HG02870 (cell line): ENCODE measurements at regions not wholly inside any gene's neighbourhood (a gene's known extent, or its start where the extent isn't known, plus 50 kb on each side); places are given as distances from the start of the nearest gene placed in this dataset.

ENCODE experiments used
- ATAC-seq: cut with Tn5 transposase; IDR thresholded peaks from one replicate; pipeline ENCODE4 v1.9.1; 2021; ENCODE audit warnings: mild to moderate bottlenecking, moderate library complexity; ENCODE audit not compliant: unreplicated experiment

- ATAC-seq = no peak
These were observed 191.8 kb downstream of the KDR start for GRCh38 chr4:54933579-54933978.

DNA sequence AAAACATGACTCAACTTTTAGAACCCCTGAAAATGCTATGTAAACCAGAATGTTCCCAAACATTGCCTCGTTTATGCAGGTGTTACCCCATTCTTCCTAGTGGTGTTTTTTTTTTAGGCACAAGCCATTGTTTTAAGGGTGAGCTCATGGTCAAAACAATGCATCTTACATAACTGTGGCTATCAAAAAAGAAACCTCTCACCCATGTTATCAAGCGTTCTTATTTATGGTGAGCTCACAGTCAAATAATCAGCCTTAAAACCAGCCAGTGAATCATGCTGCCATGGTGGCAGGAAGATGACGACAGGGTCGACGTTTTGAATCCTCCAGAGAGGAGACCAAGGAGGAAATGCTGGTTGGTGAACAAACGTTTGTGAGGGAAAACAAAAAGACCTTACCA lies 195.2 kb downstream of the KDR start:
- no peak for ATAC-seq

DNA sequence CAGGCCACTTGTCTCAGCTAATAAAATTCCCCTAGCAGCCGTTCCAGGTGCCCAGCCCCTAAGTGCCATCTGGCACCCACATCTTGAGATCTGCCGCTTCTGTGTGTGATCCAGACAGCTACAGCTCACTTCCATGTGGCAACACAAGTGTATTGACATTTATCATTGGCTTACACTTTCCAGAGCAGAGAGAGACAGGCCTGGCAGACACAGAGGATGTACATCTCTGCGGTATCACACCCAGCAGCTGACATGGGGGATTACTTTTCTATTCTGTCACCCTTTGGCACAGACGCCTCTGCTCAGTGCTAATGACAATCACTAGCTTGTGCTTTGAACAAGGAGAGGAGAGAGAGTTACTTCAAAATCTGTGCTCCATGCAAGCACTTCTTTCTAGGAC lies 195.9 kb downstream of the KDR start:
- ATAC-seq = no peak

DNA sequence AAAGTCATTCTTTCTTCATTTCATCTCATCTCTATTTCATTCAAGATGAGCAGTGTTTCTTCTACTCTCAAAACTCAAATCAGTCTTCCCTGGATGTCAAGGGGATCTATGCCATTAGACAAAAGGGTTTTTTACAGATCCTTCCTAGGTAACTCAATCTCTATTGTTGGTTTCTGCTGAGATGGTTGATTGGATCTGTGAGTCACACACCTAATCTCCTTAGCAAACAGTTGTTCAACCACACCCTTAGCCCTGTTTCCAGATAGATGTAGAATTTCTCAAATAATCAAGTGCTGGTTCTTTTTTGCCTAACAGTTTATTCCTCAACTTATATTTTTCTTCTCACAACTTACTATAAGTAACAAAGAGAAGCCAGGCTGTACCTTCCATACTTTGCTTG lies 200.5 kb downstream of the KDR start:
- no peak for ATAC-seq

GRCh38 chr4:54915276-54915675 lies 210.1 kb downstream of the KDR start:
- ATAC-seq = no peak

DNA sequence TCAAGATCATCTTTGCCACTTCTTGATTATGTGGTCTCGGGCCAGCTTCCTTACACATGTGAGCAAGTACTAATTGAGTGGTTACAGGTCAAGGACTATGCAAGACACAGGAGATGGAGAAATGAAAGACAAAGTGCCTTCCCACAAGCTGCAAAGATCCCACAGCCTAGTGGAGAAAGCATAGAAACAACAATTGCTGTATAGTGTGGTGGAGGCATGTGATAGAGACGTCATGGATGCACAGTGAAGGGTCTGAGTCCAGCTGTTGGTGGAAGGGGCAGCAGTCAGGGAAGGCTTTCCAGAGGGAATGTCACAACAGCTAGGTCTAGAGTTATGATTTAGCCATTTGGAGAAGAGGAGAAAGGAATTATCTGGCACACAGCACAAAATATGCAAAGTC lies 210.6 kb downstream of the KDR start:
- no peak for ATAC-seq

DNA sequence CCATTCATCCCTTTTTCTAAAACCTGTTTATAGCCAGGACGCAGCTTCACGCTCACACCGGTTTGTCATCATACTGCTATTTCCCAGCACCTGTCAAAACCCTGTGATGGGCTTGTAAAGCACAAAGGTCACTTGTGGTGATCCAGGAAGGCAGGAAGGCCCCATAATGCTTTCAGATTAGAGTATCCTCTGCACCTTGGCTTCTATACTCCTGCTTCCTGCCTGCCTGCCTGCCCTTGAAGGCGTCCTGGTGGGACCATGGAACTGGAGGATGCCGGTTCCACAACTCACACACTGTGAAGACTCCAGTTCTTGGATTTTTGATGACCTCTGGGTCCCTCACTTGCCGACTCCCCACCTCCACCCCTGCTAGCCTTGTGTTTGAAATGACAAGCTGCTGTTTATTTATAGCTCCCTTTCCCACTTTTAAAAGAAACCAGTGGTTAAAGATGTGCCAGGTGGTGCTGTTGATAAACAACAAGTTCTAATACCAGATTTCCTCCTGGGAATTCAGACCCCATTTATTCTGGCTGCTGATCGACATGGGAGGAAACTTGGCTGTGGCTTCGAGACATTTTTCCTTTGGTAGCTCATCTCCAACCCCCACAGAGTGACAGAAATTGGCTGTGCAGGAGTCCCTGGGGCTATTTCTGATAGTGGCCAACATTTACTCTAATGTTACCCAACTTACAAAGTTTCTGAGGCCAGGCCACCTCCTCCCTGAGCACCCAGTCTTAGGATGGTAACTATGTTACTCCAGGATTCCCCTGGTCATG lies 211.5 kb downstream of the KDR start:
- ATAC-seq = no peak

DNA sequence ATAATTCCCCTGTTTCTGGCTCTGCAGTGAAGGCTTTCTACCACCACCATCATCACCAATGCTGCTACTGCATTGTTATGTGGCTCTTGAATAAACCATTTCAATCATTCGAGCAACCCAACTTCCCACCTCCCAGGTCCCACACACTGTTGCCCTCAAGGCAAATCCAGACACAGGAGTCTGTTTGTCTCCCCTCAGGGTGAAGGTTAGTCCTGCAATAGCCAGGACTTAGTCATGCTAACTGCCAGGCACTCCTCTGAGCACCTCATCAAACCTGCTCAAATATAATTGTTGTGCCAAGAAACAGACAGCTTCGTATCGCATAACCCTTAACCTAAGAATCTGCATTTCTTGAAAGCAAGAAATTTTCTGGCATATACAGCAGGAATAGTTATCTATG lies 213.2 kb downstream of the KDR start:
- ATAC-seq = no peak

DNA sequence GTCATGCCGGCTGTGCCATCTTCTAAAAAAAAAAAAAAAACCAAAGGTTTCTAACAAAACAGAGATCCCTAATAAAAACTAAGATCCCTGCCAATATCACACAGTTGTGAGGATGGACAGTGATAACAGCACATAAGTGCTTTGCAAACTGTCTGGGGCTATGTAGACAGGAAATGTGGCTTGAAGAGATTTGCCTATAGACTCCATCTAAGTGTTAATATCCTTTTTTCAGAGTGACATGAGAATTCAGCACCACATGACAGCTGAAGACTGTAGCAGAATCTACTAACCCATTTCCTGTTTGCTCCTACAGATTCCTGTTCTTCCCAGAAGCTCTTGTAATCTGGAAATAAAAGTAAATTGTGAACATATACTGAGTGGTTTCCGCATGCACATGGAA lies 215.4 kb downstream of the KDR start:
- ATAC-seq = no peak

DNA sequence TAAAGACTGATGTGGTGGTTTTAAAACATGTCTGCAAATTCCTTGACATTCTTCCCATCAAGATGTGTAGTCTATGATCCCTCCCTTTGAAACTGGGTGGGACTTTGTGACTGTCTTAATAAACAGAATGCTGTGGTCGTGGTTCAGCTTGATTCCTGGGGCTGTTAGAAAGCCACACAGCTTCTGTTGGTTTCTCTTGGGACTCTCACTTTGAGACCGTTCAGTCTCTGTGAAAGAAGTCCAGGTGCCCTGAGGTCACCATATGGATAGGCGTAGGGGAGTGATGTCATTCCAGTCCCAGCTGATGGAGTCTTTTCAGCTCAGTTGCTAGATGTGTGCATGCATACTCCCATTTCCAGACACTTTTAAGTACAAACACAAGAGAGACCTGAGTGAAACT lies 216.6 kb downstream of the KDR start:
- no peak for ATAC-seq

- ATAC-seq = no peak
These were observed 220.4 kb downstream of the KDR start for GRCh38 chr4:54904953-54905352.

DNA sequence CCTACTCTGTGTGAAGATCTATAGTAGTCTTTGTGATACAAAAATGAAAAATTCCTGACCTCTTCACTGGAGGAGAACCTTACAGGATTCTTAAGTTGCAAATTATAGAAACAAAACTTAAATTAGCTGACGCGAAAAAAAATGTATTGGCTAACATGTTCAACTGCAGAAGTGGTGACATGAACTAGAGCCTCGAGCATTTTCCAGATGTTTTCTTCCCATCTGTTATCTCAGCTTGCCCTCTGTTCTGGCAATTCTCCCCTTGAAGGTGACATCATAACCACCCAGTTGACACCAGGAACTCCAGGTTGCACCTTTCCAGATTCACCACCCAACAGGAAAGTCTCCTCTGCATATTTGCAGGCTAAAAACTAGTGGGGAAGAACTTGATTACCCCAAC lies 222.4 kb downstream of the KDR start:
- ATAC-seq = no peak

DNA sequence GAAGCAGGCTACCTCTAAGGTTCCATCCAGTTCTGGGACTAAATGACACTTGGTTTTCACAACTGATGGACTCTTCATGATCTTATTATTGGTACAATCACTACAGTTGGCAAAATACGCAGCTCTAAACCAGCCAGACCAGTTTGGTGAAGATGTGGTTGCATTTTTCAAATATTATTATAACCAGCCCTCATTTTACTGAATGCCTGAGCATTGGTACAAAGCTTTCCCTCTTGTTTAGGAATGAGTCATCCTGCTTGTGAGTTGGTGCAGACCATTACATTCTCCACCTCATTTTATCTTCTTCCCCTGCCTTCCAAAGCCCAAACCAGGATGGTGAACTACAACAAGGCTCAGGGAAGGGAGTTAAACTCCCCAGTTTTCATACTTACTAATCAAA lies 223.1 kb downstream of the KDR start:
- no peak for ATAC-seq

DNA sequence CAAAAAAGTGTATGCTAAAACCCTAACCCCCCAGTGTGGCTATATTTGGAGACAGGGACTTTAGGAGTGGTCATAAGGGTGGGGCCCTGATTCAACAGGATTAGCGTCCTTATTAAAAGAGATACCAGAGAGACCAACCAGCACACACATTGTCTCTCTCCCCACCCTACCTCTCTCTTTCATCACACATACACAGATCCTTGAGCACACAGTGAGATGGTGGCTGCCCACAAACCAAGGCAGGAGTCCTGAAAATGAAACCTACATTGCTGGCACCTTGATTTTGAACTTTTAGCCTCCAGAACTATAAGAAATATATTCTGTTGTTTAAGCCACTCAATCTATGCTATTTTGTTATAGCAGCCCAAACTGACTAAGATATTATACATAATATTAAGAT lies 224.2 kb downstream of the KDR start:
- ATAC-seq = no peak

- ATAC-seq = no peak
These were observed 226.6 kb downstream of the KDR start for GRCh38 chr4:54898656-54899340.

DNA sequence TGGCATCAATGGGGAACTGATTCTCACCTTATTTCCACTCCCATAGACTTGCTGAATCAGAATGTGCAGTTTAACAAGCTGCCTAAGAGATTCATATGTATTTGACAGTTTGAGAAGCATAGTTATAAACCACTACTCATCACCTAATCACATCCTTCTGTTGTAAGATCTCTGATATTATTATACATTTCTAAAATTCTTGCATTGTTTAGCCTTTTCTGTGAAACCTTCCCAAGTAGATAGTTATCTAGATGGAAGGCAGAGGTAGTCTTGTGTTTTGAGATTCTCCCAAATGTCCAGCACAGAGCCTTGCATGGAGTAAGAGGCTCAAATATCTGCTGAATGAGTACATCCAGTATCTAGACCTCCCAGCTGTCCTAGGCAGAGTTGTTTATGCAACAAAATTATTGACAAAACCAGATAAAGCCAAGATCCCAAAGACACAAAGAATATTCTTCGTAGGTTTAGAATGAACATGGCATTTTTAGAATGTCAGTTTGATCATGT lies 227.3 kb downstream of the KDR start:
- no peak for ATAC-seq

GRCh38 chr4:54897590-54897989 lies 227.8 kb downstream of the KDR start:
- no peak for ATAC-seq

DNA sequence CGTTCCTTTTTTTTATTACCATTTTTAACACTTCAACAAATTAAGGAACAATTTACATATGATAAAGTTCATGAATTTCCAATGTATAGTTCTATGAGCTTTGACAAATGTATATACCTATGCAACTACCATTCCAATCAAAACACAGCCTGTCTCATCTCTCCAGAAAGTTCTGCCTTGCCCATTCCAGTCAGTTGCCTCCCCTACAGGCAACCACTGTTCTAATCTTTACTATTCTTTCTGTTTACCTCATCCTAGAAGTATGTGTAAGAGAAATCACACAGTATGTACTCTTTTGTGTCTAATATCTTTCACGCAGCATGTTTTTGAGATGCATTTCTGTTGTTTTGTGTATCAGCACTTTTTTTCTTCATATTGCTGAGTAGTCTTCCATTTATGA lies 224.9 kb downstream of the KIT start:
- ATAC-seq = no peak

- no peak for ATAC-seq
These were observed 221.8 kb downstream of the KIT start for GRCh38 chr4:54879576-54879975.

DNA sequence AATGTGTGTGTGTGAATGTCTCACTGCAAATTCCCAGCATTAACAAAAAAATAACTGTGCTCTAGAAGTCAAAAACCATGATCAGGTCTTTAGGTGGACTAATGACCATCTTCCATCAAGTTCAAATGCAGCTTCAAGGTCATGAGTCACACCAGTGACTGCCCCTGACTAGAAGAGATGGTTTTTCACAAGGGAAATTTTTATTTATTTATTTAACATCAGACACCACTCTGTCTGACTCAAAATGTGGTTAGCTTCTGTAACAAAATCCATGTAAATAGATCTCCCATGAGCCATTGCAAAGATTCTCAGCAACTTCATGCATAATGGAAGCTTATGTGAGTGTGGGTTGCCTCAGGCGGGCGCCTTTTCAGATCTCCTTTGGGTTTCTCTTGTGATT lies 219.2 kb downstream of the KIT start:
- no peak for ATAC-seq

DNA sequence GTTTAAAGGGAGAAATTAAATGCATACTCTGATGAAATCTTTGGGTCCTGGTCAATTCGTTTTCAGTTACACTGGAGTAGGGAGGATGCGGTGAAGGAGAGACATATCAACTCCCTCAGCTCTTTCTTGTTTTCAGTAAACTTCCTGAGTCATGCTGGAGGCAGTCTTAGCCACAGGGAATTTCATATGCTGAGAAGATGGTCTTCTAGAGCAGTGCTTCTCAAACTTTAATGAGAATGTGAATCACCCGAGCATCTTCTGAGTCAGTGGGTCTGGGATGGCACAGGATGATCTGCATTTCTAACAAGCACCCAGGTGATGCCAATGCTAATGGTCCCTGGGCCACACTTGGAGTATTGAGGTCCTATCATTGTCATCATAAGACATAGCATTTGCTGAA lies 214.5 kb downstream of the KIT start:
- ATAC-seq = no peak

- ATAC-seq = no peak
These were observed 206.0 kb downstream of the KIT start for GRCh38 chr4:54863571-54864255.
